NT2/D1 (cell line): ENCODE measurements at regions not wholly inside any gene's neighbourhood (a gene's known extent, or its start where the extent isn't known, plus 50 kb on each side); places are given as distances from the start of the nearest gene placed in this dataset.

Experiments
- SUZ12 ChIP-seq: IDR thresholded peaks from 2 replicates; pipeline ENCODE4 v1.6.1; 2011; ENCODE audit not compliant: insufficient read length, insufficient read depth; ENCODE audit errors: extremely low read depth
- YY1 ChIP-seq: IDR thresholded peaks from 2 replicates; pipeline ENCODE4 v1.6.1; 2011; ENCODE audit not compliant: insufficient read length, insufficient read depth

- TF ChIP-seq YY1 (no peak), SUZ12 (no peak)
Measured at GRCh38 chr3:189001559-189001958, 170.2 kb upstream of the TPRG1 start.
